H9 (cell line): ENCODE measurements at regions not wholly inside any gene's neighbourhood (a gene's known extent, or its start where the extent isn't known, plus 50 kb on each side); places are given as distances from the start of the nearest gene placed in this dataset.

Experiments
- DNase-seq: peaks from one replicate; pipeline ENCODE4 v3.0.0-alpha.2; 2017
- H2AFZ ChIP-seq: one replicate; pipeline ENCODE4 v1.6.1; 2013; ENCODE audit warnings: mild to moderate bottlenecking, low read length, control low read depth, moderate library complexity
- H2AK5ac ChIP-seq: 2 replicates; pipeline ENCODE4 v1.6.1; 2013; ENCODE audit warnings: low read length, control low read depth, mixed read lengths; ENCODE audit not compliant: insufficient read length
- H2BK120ac ChIP-seq: one replicate; pipeline ENCODE4 v1.6.1; 2013; ENCODE audit warnings: low read depth, mild to moderate bottlenecking, low read length, control low read depth, inconsistent platforms; ENCODE audit not compliant: poor library complexity, severe bottlenecking
- H2BK12ac ChIP-seq: 2 replicates; pipeline ENCODE4 v1.6.1; 2013; ENCODE audit warnings: low read length, control low read depth, mixed read lengths, low read depth; ENCODE audit not compliant: insufficient read length
- H2BK15ac ChIP-seq: 2 replicates; pipeline ENCODE4 v1.6.1; 2013; ENCODE audit warnings: low read depth, low read length, control low read depth
- H2BK20ac ChIP-seq: one replicate; pipeline ENCODE4 v1.6.1; 2013; ENCODE audit warnings: low read depth, mild to moderate bottlenecking, low read length, control low read depth, inconsistent platforms; ENCODE audit not compliant: poor library complexity, severe bottlenecking
- H2BK5ac ChIP-seq: 2 replicates; pipeline ENCODE4 v1.6.1; 2013; ENCODE audit warnings: low read length, control low read depth, mixed read lengths; ENCODE audit not compliant: insufficient read length
- H3K14ac ChIP-seq: 2 replicates; pipeline ENCODE4 v1.6.1; 2013; ENCODE audit warnings: low read length, control low read depth; ENCODE audit not compliant: insufficient read depth
- H3K18ac ChIP-seq: 2 replicates; pipeline ENCODE4 v1.6.1; 2013; ENCODE audit warnings: low read depth, mild to moderate bottlenecking, mixed read lengths, low read length, control low read depth; ENCODE audit not compliant: insufficient read length
- H3K23ac ChIP-seq: 2 replicates; pipeline ENCODE4 v1.6.1; 2013; ENCODE audit warnings: low read length, control low read depth, mixed read lengths, low read depth; ENCODE audit not compliant: insufficient read length
- H3K23me2 ChIP-seq: 2 replicates; pipeline ENCODE4 v1.6.1; 2013; ENCODE audit warnings: low read depth, mild to moderate bottlenecking, mixed read lengths, low read length, control low read depth; ENCODE audit not compliant: insufficient read length, poor library complexity, severe bottlenecking
- H3K27ac ChIP-seq: 2 replicates; pipeline ENCODE4 v1.5.1; 2013; ENCODE audit warnings: low read length, control low read depth, mixed read lengths, low read depth; ENCODE audit not compliant: insufficient read length
- H3K27me3 ChIP-seq: 2 replicates; pipeline ENCODE4 v1.6.1; 2013; ENCODE audit warnings: low read length, control low read depth, inconsistent platforms; ENCODE audit not compliant: insufficient read depth
- H3K4ac ChIP-seq: 2 replicates; pipeline ENCODE4 v1.6.1; 2013; ENCODE audit warnings: low read depth, mild to moderate bottlenecking, control low read depth, inconsistent platforms, low read length, moderate library complexity
- H3K4me1 ChIP-seq: 2 replicates; pipeline ENCODE4 v1.6.1; 2013; ENCODE audit warnings: low read length, control low read depth, inconsistent platforms; ENCODE audit not compliant: insufficient read depth
- H3K4me2 ChIP-seq: 2 replicates; pipeline ENCODE4 v1.6.1; 2013; ENCODE audit warnings: low read length, control low read depth, mixed read lengths; ENCODE audit not compliant: insufficient read length, insufficient read depth
- H3K56ac ChIP-seq: 2 replicates; pipeline ENCODE4 v1.6.1; 2013; ENCODE audit warnings: low read depth, mild to moderate bottlenecking, mixed read lengths, low read length, control low read depth; ENCODE audit not compliant: insufficient read length
- H3K79me1 ChIP-seq: 2 replicates; pipeline ENCODE4 v1.6.1; 2013; ENCODE audit warnings: low read depth, mild to moderate bottlenecking, moderate library complexity, low read length, control low read depth, inconsistent platforms; ENCODE audit not compliant: insufficient read depth, poor library complexity, severe bottlenecking
- H3K79me2 ChIP-seq: 2 replicates; pipeline ENCODE4 v1.6.1; 2013; ENCODE audit warnings: low read length, control low read depth, inconsistent platforms; ENCODE audit not compliant: insufficient read depth
- H3K9ac ChIP-seq: 2 replicates; pipeline ENCODE4 v1.6.1; 2013; ENCODE audit warnings: low read length, control low read depth, mixed read lengths; ENCODE audit not compliant: insufficient read length; ENCODE audit errors: extremely low read depth
- H3K9me3 ChIP-seq: one replicate; pipeline ENCODE4 v1.6.1; 2013; ENCODE audit warnings: low read depth, low read length, inconsistent platforms; ENCODE audit not compliant: control insufficient read depth
- H3T11ph ChIP-seq: one replicate; pipeline ENCODE4 v1.6.1; 2013; ENCODE audit warnings: mild to moderate bottlenecking, low read length, control low read depth, inconsistent platforms
- H4K20me1 ChIP-seq: one replicate; pipeline ENCODE4 v1.6.1; 2013; ENCODE audit not compliant: control insufficient read depth, insufficient read length, insufficient read depth
- H4K5ac ChIP-seq: 2 replicates; pipeline ENCODE4 v1.6.1; 2013; ENCODE audit warnings: low read depth, mild to moderate bottlenecking, mixed read lengths, low read length, control low read depth; ENCODE audit not compliant: insufficient read length
- H4K8ac ChIP-seq: replicated peaks from 2 replicates; pipeline ENCODE4 v1.6.1; 2013; ENCODE audit warnings: low read length, control low read depth, mixed read lengths, low read depth; ENCODE audit not compliant: insufficient read length
- H4K91ac ChIP-seq: 2 replicates; pipeline ENCODE4 v1.6.1; 2013; ENCODE audit warnings: low read depth, mild to moderate bottlenecking, moderate library complexity, mixed read lengths, low read length, control low read depth; ENCODE audit not compliant: insufficient read length
- H3K27ac Mint-ChIP-seq, 3 experiments: 2 replicates in 2 of 3; 3 replicates in 1 of 3; pipeline ENCODE4 v1.8.0; 2020 to 2021; ENCODE audit warnings: mixed read lengths in 3 of 3, mild to moderate bottlenecking in 1 of 3, moderate library complexity in 1 of 3
- H3K27me3 Mint-ChIP-seq: 2 replicates; pipeline ENCODE4 v1.8.0; 2021; ENCODE audit warnings: low read depth, mild to moderate bottlenecking, moderate library complexity, mixed read lengths
- H3K36me3 Mint-ChIP-seq, 3 experiments: 2 replicates in 2 of 3; 3 replicates in 1 of 3; pipeline ENCODE4 v1.8.0; 2020 to 2021; ENCODE audit warnings: low read depth in 3 of 3, mixed read lengths in 3 of 3; ENCODE audit not compliant: insufficient read depth in 1 of 3
- H3K4me1 Mint-ChIP-seq, 2 experiments: 2 replicates each; pipeline ENCODE4 v1.8.0; 2020; ENCODE audit warnings: mixed read lengths in 2 of 2
- H3K4me3 Mint-ChIP-seq, 2 experiments: 2 replicates in 1 of 2; 3 replicates in 1 of 2; pipeline ENCODE4 v1.8.0; 2020 to 2021; ENCODE audit warnings: mild to moderate bottlenecking in 2 of 2, mixed read lengths in 2 of 2, moderate library complexity in 1 of 2
- H3K9me3 Mint-ChIP-seq, 2 experiments: 2 replicates in 1 of 2; 3 replicates in 1 of 2; pipeline ENCODE4 v1.8.0; 2020; ENCODE audit warnings: mild to moderate bottlenecking in 2 of 2, mixed read lengths in 2 of 2, moderate library complexity in 1 of 2
- WGBS: extraction: QIAGEN DNeasy Blood & Tissue Kit; methylation state at CpG from one replicate; pipeline ENCODE4 v1.1.7; 2013; ENCODE audit warnings: missing lambda C conversion rate, low lambda C conversion rate, mixed read lengths; ENCODE audit not compliant: insufficient read length; ENCODE audit errors: extremely low coverage; 5-methylcytosine and 5-hydroxymethylcytosine counted together
- TF ChIP-seq, protein P1 (sequence below): fragments of 200-600 bp; sonication (generic); conservative IDR thresholded peaks from 3 replicates; pipeline ENCODE4 v1.8.0; 2021; ENCODE audit warnings: antibody characterized with exemption, mild to moderate bottlenecking

DNA sequence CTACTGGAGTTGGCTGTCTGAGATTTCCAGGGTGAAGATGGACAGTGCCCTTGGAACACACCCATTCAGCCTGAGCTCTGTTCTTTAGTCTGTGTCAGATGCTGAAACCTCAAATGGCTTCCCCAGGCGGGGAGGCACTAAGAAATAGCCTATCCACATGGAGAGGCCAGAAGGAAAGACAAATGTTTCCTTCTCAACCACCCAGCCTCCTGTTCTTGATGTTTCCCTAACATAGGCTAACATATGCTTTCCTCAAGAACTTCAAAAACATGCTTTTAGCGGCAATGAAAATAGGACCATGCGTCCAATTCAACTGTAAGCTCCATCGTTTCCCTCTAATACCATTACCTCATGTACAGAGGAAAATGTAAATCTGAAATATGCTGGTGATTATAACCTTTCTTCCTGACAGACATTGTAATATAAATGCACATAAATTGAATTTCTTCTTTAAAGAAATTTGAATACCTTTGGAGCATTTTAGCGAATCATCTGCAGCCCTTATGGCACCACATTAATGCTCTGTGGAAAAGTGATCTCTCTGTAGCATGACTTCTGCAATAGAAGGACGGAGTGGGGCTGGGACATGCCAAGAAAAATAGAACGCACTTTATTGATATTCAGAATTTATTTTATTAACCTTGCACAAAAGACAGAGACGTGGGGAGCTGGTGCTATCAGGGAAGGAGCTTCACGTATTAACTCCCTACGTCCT is 60.1 kb downstream of the IRX3 start:
- Mint-ChIP-seq H3K27me3 (no peaks in the 10 kb centered on the region), H3K4me3 (no peak overlapping the region), H3K4me1 (no peaks in the 10 kb centered on the region), H3K36me3 (peaks cover 0 to 5% (median 0%) of the 10 kb centered on the region in 3 experiments; a peak in 1 of 7 replicates), H3K9me3 (peaks cover 6 to 17% of the 10 kb centered on the region in 2 experiments; a peak in 4 of 5 replicates), H3K27ac (no peak overlapping the region)
- Histone ChIP-seq H3K4me2 (no peak overlapping the region), H3K23ac (no peak overlapping the region), H4K91ac (no peak overlapping the region), H3K9ac (no peak overlapping the region), H3K9me3 (no peaks in the 10 kb centered on the region), H4K20me1 (no peaks in the 10 kb centered on the region), H2AFZ (no peak overlapping the region), H3K23me2 (no peaks in the 10 kb centered on the region), H2BK5ac (no peak overlapping the region), H3K56ac (no peak overlapping the region), H3K27ac (no peak overlapping the region), H3K79me2 (no peaks in the 10 kb centered on the region), H3K4ac (no peak overlapping the region), H3K27me3 (no peaks in the 10 kb centered on the region), H2BK20ac (no peak overlapping the region), H2BK12ac (no peak overlapping the region), H3K18ac (no peak overlapping the region), H3T11ph (no peak overlapping the region), H3K4me1 (no peaks in the 10 kb centered on the region), H3K14ac (no peak overlapping the region), H4K8ac (no peak overlapping the region), H3K79me1 (no peaks in the 10 kb centered on the region), H4K5ac (no peak overlapping the region), H2BK15ac (no peak overlapping the region), H2AK5ac (no peak overlapping the region), H2BK120ac (no peak overlapping the region)
- TF ChIP-seq, protein P1, sequence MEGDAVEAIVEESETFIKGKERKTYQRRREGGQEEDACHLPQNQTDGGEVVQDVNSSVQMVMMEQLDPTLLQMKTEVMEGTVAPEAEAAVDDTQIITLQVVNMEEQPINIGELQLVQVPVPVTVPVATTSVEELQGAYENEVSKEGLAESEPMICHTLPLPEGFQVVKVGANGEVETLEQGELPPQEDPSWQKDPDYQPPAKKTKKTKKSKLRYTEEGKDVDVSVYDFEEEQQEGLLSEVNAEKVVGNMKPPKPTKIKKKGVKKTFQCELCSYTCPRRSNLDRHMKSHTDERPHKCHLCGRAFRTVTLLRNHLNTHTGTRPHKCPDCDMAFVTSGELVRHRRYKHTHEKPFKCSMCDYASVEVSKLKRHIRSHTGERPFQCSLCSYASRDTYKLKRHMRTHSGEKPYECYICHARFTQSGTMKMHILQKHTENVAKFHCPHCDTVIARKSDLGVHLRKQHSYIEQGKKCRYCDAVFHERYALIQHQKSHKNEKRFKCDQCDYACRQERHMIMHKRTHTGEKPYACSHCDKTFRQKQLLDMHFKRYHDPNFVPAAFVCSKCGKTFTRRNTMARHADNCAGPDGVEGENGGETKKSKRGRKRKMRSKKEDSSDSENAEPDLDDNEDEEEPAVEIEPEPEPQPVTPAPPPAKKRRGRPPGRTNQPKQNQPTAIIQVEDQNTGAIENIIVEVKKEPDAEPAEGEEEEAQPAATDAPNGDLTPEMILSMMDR, result no peak
- no CpG with 5 or more reads among the region's 10 CpGs for WGBS
- no peak for DNase-seq
